WTC11 (cell line): ENCODE measurements at regions not wholly inside any gene's neighbourhood (a gene's known extent, or its start where the extent isn't known, plus 50 kb on each side); places are given as distances from the start of the nearest gene placed in this dataset.

Experiments used
- ATAC-seq: fragments of 200-7000 bp; cut with Tn5 transposase; 2 replicates; pipeline ENCODE4 v1.10.0; 2021; ENCODE audit warnings: mild to moderate bottlenecking, moderate library complexity
- CTCF ChIA-PET: fragments of 300-600 bp; sonication (Branson Sonifier 250); formaldehyde crosslinking; loops from one replicate; lab custom pipeline; 2021; ENCODE audit warnings: antibody characterized with exemption; lab: Charles Lee
- POLR2A ChIA-PET: fragments of 350-600 bp; sonication (Branson Sonifier 250); formaldehyde crosslinking; loops from one replicate; lab custom pipeline; 2021; ENCODE audit warnings: antibody characterized with exemption; lab: Charles Lee
- DNase-seq: peaks from one replicate; pipeline ENCODE4 v3.0.0; 2021; ENCODE audit warnings: low spot score
- H3K27ac Mint-ChIP-seq: 2 replicates; pipeline ENCODE4 v1.8.0; 2021; ENCODE audit warnings: mixed read lengths
- H3K27me3 Mint-ChIP-seq: 2 replicates; pipeline ENCODE4 v1.8.0; 2021; ENCODE audit warnings: low read depth, mild to moderate bottlenecking, moderate library complexity, mixed read lengths
- H3K36me3 Mint-ChIP-seq: 2 replicates; pipeline ENCODE4 v1.8.0; 2021; ENCODE audit warnings: mixed read lengths
- H3K4me1 Mint-ChIP-seq: 2 replicates; pipeline ENCODE4 v1.8.0; 2022; ENCODE audit warnings: mixed read lengths
- H3K4me3 Mint-ChIP-seq: 2 replicates; pipeline ENCODE4 v1.8.0; 2021; ENCODE audit warnings: mild to moderate bottlenecking, moderate library complexity, mixed read lengths
- H3K9me3 Mint-ChIP-seq: 2 replicates; pipeline ENCODE4 v1.8.0; 2021; ENCODE audit warnings: mixed read lengths
- CREM ChIP-seq: sonication (generic); formaldehyde crosslinking; IDR thresholded peaks from 2 replicates; pipeline ENCODE4 v1.8.1; 2022; ENCODE audit warnings: mild to moderate bottlenecking, missing genetic modification reagents, moderate library complexity
- ESRRA ChIP-seq: sonication (generic); formaldehyde crosslinking; IDR thresholded peaks from 2 replicates; pipeline ENCODE4 v1.8.1; 2022; ENCODE audit warnings: mild to moderate bottlenecking, missing genetic modification reagents, borderline replicate concordance
- MYBL2 ChIP-seq: sonication (generic); formaldehyde crosslinking; IDR thresholded peaks from 2 replicates; pipeline ENCODE4 v1.8.1; 2023; ENCODE audit warnings: mild to moderate bottlenecking, moderate library complexity, missing genetic modification reagents
- NR1H2 ChIP-seq: sonication (generic); formaldehyde crosslinking; IDR thresholded peaks from 2 replicates; pipeline ENCODE4 v1.9.0; 2021; ENCODE audit warnings: mild to moderate bottlenecking, moderate library complexity, missing genetic modification reagents
- NR2C2 ChIP-seq: sonication (generic); formaldehyde crosslinking; IDR thresholded peaks from 2 replicates; pipeline ENCODE4 v1.8.0; 2022; ENCODE audit warnings: mild to moderate bottlenecking, missing genetic modification reagents
- PRRX2 ChIP-seq: fragments of 250-450 bp; sonication (Bioruptor Pico); IDR thresholded peaks from 2 replicates; pipeline ENCODE4 v1.8.0; 2021; ENCODE audit warnings: mild to moderate bottlenecking
- SMAD3 ChIP-seq: sonication (generic); formaldehyde crosslinking; IDR thresholded peaks from 2 replicates; pipeline ENCODE4 v1.8.0; 2022; ENCODE audit warnings: missing genetic modification reagents, mild to moderate bottlenecking, borderline replicate concordance
- SOX15 ChIP-seq: fragments of 250-450 bp; sonication (Bioruptor Pico); IDR thresholded peaks from 2 replicates; pipeline ENCODE4 v1.9.0; 2021; ENCODE audit warnings: mild to moderate bottlenecking
- ZNF232 ChIP-seq: sonication (generic); formaldehyde crosslinking; IDR thresholded peaks from 2 replicates; pipeline ENCODE4 v1.8.0; 2022; ENCODE audit warnings: mild to moderate bottlenecking, missing genetic modification reagents
- ZNF396 ChIP-seq: fragments of 250-450 bp; sonication (Bioruptor Pico); IDR thresholded peaks from 2 replicates; pipeline ENCODE4 v1.8.0; 2021; ENCODE audit warnings: mild to moderate bottlenecking, moderate library complexity, borderline replicate concordance
- ZNF423 ChIP-seq: fragments of 250-450 bp; sonication (Bioruptor Pico); IDR thresholded peaks from 2 replicates; pipeline ENCODE4 v2.1.2; 2022; ENCODE audit warnings: mild to moderate bottlenecking, moderate library complexity
- TF ChIP-seq, protein P1 (sequence below): sonication (generic); formaldehyde crosslinking; IDR thresholded peaks from 2 replicates; pipeline ENCODE4 v1.8.0; 2022; ENCODE audit warnings: mild to moderate bottlenecking, missing genetic modification reagents
- TF ChIP-seq, protein P2 (sequence below): sonication (generic); formaldehyde crosslinking; IDR thresholded peaks from 2 replicates; pipeline ENCODE4 v1.8.1; 2022; ENCODE audit warnings: mild to moderate bottlenecking, moderate library complexity, missing genetic modification reagents
- TF ChIP-seq, protein P3 (sequence below): sonication (generic); formaldehyde crosslinking; IDR thresholded peaks from 2 replicates; pipeline ENCODE4 v1.8.1; 2023; ENCODE audit warnings: mild to moderate bottlenecking, missing genetic modification reagents, moderate library complexity
- TF ChIP-seq, protein P4 (sequence below): sonication (generic); formaldehyde crosslinking; IDR thresholded peaks from 2 replicates; pipeline ENCODE4 v1.8.0; 2022; ENCODE audit warnings: missing genetic modification reagents
- TF ChIP-seq, protein P5 (sequence below): fragments of 250-450 bp; sonication (Bioruptor Pico); IDR thresholded peaks from 2 replicates; pipeline ENCODE4 v1.9.0; 2021; ENCODE audit warnings: moderate library complexity, mild to moderate bottlenecking, inconsistent platforms, borderline replicate concordance
- TF ChIP-seq, protein P6 (sequence below): sonication (generic); formaldehyde crosslinking; IDR thresholded peaks from 2 replicates; pipeline ENCODE4 v1.8.1; 2023; ENCODE audit warnings: mild to moderate bottlenecking, moderate library complexity, missing genetic modification reagents
- TF ChIP-seq, protein P7 (sequence below): fragments of 250-450 bp; sonication (Bioruptor Pico); conservative IDR thresholded peaks from 2 replicates; pipeline ENCODE4 v1.9.0; 2021; ENCODE audit warnings: mild to moderate bottlenecking

DNA sequence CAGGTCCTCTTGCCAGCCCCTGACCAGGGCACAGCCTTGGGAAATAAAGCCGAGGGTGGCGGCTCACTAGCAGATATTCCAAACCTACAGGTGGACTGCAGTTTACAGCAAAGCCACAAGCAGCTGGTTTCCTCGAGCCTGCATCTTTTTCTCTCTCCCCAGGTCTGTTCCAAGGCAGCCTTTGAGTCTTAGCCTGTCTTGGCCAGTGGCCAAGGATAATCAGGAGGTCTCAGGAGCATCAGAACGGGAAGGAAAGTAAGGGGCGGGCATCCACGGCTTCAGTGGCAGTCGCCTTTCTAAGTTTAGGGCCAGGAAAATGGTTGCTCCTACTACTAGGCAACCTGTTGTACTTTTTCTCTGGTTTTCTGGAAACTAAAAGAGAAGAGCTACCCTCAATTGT is 219.7 kb upstream of the ZMIZ1 start (continued):
- TF ChIP-seq, protein P1, sequence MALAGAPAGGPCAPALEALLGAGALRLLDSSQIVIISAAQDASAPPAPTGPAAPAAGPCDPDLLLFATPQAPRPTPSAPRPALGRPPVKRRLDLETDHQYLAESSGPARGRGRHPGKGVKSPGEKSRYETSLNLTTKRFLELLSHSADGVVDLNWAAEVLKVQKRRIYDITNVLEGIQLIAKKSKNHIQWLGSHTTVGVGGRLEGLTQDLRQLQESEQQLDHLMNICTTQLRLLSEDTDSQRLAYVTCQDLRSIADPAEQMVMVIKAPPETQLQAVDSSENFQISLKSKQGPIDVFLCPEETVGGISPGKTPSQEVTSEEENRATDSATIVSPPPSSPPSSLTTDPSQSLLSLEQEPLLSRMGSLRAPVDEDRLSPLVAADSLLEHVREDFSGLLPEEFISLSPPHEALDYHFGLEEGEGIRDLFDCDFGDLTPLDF (CRISPR knock-in tag): no peak
- TF ChIP-seq, protein P2, sequence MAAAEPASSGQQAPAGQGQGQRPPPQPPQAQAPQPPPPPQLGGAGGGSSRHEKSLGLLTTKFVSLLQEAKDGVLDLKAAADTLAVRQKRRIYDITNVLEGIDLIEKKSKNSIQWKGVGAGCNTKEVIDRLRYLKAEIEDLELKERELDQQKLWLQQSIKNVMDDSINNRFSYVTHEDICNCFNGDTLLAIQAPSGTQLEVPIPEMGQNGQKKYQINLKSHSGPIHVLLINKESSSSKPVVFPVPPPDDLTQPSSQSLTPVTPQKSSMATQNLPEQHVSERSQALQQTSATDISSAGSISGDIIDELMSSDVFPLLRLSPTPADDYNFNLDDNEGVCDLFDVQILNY: no peak

DNA sequence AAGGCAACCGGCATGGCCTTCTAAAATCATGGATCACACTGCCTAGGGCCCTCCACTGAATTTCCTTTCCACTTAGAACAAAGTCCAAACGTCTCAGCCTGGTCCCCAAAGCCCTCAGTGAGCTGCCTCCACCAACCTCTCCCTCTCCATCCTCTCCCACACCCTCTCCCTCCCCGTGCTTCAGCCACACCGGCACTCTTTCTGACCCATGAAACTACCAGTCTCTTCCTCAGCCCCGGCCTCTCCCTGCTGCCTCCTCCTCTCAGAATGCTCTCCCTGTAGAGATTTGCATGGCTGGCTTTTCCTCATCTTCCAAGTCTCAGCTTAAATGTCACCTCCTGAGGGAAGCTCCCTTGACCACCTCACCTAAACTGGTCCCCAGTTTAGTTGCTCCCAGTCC is 219.0 kb upstream of the ZMIZ1 start:
- no peaks in the 10 kb centered on the region for H3K36me3 Mint-ChIP-seq
- DNase-seq (no peak), ATAC-seq (no peak)
- no peak overlapping the region for H3K27ac Mint-ChIP-seq
- H3K4me3 Mint-ChIP-seq: no peak overlapping the region
- H3K4me1 Mint-ChIP-seq: peaks cover 8% of the 10 kb centered on the region
- TF ChIP-seq NR2C2 (CRISPR knock-in tag): no peak
- no peak for TF ChIP-seq CREM (CRISPR knock-in tag)
- TF ChIP-seq PRRX2 (CRISPR knock-in tag): no peak
- no peak for TF ChIP-seq NR1H2 (CRISPR knock-in tag)
- TF ChIP-seq, protein P3, sequence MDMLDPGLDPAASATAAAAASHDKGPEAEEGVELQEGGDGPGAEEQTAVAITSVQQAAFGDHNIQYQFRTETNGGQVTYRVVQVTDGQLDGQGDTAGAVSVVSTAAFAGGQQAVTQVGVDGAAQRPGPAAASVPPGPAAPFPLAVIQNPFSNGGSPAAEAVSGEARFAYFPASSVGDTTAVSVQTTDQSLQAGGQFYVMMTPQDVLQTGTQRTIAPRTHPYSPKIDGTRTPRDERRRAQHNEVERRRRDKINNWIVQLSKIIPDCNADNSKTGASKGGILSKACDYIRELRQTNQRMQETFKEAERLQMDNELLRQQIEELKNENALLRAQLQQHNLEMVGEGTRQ: no peak
- TF ChIP-seq, protein P4, sequence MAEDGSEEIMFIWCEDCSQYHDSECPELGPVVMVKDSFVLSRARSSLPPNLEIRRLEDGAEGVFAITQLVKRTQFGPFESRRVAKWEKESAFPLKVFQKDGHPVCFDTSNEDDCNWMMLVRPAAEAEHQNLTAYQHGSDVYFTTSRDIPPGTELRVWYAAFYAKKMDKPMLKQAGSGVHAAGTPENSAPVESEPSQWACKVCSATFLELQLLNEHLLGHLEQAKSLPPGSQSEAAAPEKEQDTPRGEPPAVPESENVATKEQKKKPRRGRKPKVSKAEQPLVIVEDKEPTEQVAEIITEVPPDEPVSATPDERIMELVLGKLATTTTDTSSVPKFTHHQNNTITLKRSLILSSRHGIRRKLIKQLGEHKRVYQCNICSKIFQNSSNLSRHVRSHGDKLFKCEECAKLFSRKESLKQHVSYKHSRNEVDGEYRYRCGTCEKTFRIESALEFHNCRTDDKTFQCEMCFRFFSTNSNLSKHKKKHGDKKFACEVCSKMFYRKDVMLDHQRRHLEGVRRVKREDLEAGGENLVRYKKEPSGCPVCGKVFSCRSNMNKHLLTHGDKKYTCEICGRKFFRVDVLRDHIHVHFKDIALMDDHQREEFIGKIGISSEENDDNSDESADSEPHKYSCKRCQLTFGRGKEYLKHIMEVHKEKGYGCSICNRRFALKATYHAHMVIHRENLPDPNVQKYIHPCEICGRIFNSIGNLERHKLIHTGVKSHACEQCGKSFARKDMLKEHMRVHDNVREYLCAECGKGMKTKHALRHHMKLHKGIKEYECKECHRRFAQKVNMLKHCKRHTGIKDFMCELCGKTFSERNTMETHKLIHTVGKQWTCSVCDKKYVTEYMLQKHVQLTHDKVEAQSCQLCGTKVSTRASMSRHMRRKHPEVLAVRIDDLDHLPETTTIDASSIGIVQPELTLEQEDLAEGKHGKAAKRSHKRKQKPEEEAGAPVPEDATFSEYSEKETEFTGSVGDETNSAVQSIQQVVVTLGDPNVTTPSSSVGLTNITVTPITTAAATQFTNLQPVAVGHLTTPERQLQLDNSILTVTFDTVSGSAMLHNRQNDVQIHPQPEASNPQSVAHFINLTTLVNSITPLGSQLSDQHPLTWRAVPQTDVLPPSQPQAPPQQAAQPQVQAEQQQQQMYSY (CRISPR knock-in tag): no peak
- no peak for TF ChIP-seq MYBL2 (CRISPR knock-in tag)
- TF ChIP-seq ZNF423 (CRISPR knock-in tag): no peak
- TF ChIP-seq, protein P5, sequence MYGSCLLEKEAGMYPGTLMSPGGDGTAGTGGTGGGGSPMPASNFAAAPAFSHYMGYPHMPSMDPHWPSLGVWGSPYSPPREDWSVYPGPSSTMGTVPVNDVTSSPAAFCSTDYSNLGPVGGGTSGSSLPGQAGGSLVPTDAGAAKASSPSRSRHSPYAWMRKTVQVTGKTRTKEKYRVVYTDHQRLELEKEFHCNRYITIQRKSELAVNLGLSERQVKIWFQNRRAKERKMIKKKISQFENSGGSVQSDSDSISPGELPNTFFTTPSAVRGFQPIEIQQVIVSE (CRISPR knock-in tag): no peak
- TF ChIP-seq ESRRA (CRISPR knock-in tag): no peak
- TF ChIP-seq SMAD3 (CRISPR knock-in tag): no peak
- TF ChIP-seq ZNF232 (CRISPR knock-in tag): no peak
- TF ChIP-seq, protein P6, sequence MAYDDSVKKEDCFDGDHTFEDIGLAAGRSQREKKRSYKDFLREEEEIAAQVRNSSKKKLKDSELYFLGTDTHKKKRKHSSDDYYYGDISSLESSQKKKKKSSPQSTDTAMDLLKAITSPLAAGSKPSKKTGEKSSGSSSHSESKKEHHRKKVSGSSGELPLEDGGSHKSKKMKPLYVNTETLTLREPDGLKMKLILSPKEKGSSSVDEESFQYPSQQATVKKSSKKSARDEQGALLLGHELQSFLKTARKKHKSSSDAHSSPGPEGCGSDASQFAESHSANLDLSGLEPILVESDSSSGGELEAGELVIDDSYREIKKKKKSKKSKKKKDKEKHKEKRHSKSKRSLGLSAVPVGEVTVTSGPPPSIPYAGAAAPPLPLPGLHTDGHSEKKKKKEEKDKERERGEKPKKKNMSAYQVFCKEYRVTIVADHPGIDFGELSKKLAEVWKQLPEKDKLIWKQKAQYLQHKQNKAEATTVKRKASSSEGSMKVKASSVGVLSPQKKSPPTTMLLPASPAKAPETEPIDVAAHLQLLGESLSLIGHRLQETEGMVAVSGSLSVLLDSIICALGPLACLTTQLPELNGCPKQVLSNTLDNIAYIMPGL (CRISPR knock-in tag): no peak
- TF ChIP-seq, protein P7, sequence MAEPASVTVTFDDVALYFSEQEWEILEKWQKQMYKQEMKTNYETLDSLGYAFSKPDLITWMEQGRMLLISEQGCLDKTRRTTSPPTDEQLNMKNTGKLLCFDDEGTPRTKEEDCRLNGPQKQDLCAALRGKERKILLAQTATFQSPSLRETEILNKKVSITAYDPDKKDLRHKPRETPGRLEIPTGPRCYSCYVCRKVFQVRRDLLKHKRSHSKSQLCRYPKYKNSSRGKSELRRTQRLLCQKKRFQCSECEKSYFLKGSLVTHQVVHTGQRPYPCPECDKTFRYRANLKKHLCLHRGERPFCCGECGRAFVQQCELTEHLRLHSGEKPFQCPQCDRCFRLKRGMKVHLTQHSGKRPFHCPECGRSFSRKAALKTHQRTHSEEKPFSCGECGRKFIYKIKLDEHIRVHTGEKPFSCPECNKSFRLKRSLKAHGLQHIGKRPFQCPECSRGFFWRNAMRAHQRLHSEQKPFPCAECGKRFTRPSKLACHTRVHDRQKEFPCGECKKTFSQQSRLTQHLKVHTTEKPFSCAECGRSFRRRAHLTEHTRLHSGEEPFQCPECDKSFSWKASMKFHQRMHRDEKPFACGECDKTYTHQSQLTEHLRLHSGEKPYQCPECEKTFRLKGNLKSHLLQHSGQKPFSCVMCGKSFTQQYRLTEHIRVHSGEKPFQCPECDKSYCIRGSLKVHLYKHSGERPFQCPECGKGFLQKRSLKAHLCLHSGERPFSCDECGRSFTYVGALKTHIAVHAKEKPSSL (CRISPR knock-in tag): no peak
- TF ChIP-seq ZNF396 (CRISPR knock-in tag): no peak
- TF ChIP-seq SOX15 (CRISPR knock-in tag): no peak
- ChIA-PET POLR2A (no interaction called here), CTCF (no interaction called here)
- H3K9me3 Mint-ChIP-seq: no peaks in the 10 kb centered on the region
- no peaks in the 10 kb centered on the region; the same call in 1 of the 2 replicates for H3K27me3 Mint-ChIP-seq
